DOHH2 (cell line): ENCODE measurements at regions not wholly inside any gene's neighbourhood (a gene's known extent, or its start where the extent isn't known, plus 50 kb on each side); places are given as distances from the start of the nearest gene placed in this dataset.

Experiments
- EZH2phosphoT487 ChIP-seq: fragments of 200-600 bp; sonication (generic); IDR thresholded peaks from 2 replicates; pipeline ENCODE4 v1.6.1; 2017; ENCODE audit warnings: borderline replicate concordance, mild to moderate bottlenecking, antibody characterized with exemption, low read length, moderate library complexity, mixed read lengths
- TF ChIP-seq, protein P1 (sequence below): fragments of 200-600 bp; sonication (generic); IDR thresholded peaks from one replicate; pipeline ENCODE4 v1.5.1; 2014; ENCODE audit warnings: antibody characterized with exemption, mild to moderate bottlenecking, low read depth, low read length; ENCODE audit not compliant: poor library complexity, severe bottlenecking

DNA sequence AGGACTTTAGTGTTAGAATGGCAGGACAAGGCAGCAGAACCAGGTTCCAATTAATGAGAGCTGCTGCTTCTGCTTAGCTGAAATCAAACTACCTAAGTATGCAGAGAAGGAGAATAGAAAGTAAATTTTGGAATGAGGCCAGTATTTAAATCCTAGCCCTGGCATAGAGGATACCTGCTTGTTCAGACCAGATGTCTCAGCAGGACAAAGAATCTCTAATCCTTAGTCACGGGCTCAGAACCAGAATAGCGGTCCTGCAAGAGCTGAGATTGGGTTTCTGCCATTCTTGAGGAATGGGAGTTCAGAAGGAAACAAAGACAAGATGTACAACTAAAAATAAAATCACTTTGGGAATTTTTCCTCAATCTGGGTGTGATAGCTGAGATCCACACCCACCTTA, 550.8 kb upstream of the TMEM132C start:
- TF ChIP-seq, protein P1, sequence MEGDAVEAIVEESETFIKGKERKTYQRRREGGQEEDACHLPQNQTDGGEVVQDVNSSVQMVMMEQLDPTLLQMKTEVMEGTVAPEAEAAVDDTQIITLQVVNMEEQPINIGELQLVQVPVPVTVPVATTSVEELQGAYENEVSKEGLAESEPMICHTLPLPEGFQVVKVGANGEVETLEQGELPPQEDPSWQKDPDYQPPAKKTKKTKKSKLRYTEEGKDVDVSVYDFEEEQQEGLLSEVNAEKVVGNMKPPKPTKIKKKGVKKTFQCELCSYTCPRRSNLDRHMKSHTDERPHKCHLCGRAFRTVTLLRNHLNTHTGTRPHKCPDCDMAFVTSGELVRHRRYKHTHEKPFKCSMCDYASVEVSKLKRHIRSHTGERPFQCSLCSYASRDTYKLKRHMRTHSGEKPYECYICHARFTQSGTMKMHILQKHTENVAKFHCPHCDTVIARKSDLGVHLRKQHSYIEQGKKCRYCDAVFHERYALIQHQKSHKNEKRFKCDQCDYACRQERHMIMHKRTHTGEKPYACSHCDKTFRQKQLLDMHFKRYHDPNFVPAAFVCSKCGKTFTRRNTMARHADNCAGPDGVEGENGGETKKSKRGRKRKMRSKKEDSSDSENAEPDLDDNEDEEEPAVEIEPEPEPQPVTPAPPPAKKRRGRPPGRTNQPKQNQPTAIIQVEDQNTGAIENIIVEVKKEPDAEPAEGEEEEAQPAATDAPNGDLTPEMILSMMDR: no peak
- no peak for TF ChIP-seq EZH2phosphoT487
